Coronary artery (tissue), 2 donors: ENCODE measurements at regions not wholly inside any gene's neighbourhood (a gene's known extent, or its start where the extent isn't known, plus 50 kb on each side); places are given as distances from the start of the nearest gene placed in this dataset.
"Not testable (repeated sequence)": the region's sequence is repeated elsewhere in the genome, so short reads cannot be mapped to it uniquely, and the experiment has no call there.

Experiments
- DNase-seq: peaks from one replicate; pipeline ENCODE4 v3.0.0-alpha.2; 2017; ENCODE audit warnings: low spot score
- H3K27ac ChIP-seq, 2 donors: fragments of 200-600 bp; sonication (generic); one replicate each; pipeline ENCODE4 v1.5.1; 2016 to 2019
- H3K4me3 ChIP-seq: fragments of 200-600 bp; sonication (generic); 2 replicates; pipeline ENCODE4 v1.5.1; 2016; ENCODE audit warnings: mild to moderate bottlenecking, moderate library complexity
- CTCF ChIP-seq: fragments of 200-600 bp; sonication (generic); IDR thresholded peaks from one replicate; pipeline ENCODE4 v1.5.1; 2019; ENCODE audit warnings: antibody characterized with exemption

GRCh38 chr1:181314959-181315358 lies 168.4 kb upstream of the CACNA1E start:
- H3K27ac ChIP-seq = no peak overlapping the region
- H3K4me3 ChIP-seq = no peak overlapping the region
- DNase-seq = no peak
- TF ChIP-seq CTCF = no peak

- no peak for TF ChIP-seq CTCF
- Histone ChIP-seq H3K27ac (no peak overlapping the region), H3K4me3 (no peak overlapping the region)
- no peak for DNase-seq
These were observed 165.9 kb upstream of the CACNA1E start for GRCh38 chr1:181317261-181317930.

GRCh38 chr1:181318022-181318857 lies 165.1 kb upstream of the CACNA1E start:
- peak overlapping the region; percentile 24 for H3K4me3 ChIP-seq
- no peak for DNase-seq
- H3K27ac ChIP-seq = no peak overlapping the region
- TF ChIP-seq CTCF = no peak

GRCh38 chr1:181318858-181319235 lies 164.5 kb upstream of the CACNA1E start:
- DNase-seq = no peak

GRCh38 chr1:181319907-181320306 lies 163.4 kb upstream of the CACNA1E start:
- no peak for DNase-seq
- no peak for TF ChIP-seq CTCF
- H3K4me3 ChIP-seq = no peak overlapping the region
- H3K27ac ChIP-seq = no peak overlapping the region

More at GRCh38 chr1:181318858-181319235, 164.5 kb upstream of the CACNA1E start:
- no peak for TF ChIP-seq CTCF
- no peak overlapping the region for H3K27ac ChIP-seq
- no peak overlapping the region for H3K4me3 ChIP-seq

GRCh38 chr1:181324797-181325616 lies 158.3 kb upstream of the CACNA1E start:
- Histone ChIP-seq H3K4me3 (no peak overlapping the region), H3K27ac (no peak overlapping the region)
- no peak for DNase-seq
- no peak for TF ChIP-seq CTCF

GRCh38 chr1:181325765-181326164 lies 157.6 kb upstream of the CACNA1E start:
- H3K4me3 ChIP-seq, H3K27ac ChIP-seq, DNase-seq: not testable (repeated sequence)
